Mesothelial cell of epicardium (in vitro differentiated cells): ENCODE measurements at regions not wholly inside any gene's neighbourhood (a gene's known extent, or its start where the extent isn't known, plus 50 kb on each side); places are given as distances from the start of the nearest gene placed in this dataset.

Experiments used
- DNase-seq, 2 experiments: peaks; one replicate each; pipeline ENCODE4 v3.0.0; 2021; ENCODE audit warnings: low spot score in 2 of 2; ENCODE audit not compliant: unreplicated experiment in 2 of 2
- H3K27ac Mint-ChIP-seq: 2 replicates; pipeline ENCODE4 v1.8.0; 2021; ENCODE audit warnings: mixed read lengths
- H3K27me3 Mint-ChIP-seq: 2 replicates; pipeline ENCODE4 v1.8.0; 2021; ENCODE audit warnings: low read depth, mixed read lengths
- H3K36me3 Mint-ChIP-seq: 2 replicates; pipeline ENCODE4 v1.8.0; 2021; ENCODE audit warnings: mixed read lengths
- H3K4me1 Mint-ChIP-seq: 2 replicates; pipeline ENCODE4 v1.8.0; 2021; ENCODE audit warnings: mixed read lengths
- H3K4me3 Mint-ChIP-seq: 2 replicates; pipeline ENCODE4 v1.8.0; 2021; ENCODE audit warnings: mild to moderate bottlenecking, moderate library complexity, mixed read lengths
- H3K9me3 Mint-ChIP-seq: 2 replicates; pipeline ENCODE4 v1.8.0; 2021; ENCODE audit warnings: mixed read lengths
- CTCF ChIP-seq: fragments of 200-600 bp; sonication (generic); IDR thresholded peaks from one replicate; pipeline ENCODE4 v1.5.0; 2021; ENCODE audit warnings: antibody characterized with exemption; ENCODE audit not compliant: unreplicated experiment

DNA sequence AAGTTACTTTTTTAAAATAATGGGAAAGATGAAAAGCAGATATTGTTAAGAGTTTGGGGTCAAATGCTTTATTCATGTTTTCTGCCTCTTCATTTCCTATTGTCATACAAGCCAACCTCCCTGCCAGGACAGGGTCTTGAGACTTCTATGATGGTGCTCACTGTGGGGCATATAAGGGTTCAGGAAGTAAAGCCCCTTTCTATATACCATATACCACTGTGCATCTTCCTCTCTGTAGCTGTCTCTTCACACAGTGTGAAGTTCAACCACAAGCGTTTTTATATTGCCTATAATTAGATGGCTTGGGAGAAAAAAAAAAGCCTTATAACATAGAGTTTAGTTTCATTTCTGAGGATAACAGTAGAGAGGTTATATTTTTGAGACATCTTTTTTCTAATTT, 389.8 kb upstream of the SORCS1 start:
- Mint-ChIP-seq H3K27ac (no peak overlapping the region), H3K4me3 (no peak overlapping the region), H3K27me3 (peaks cover under 1% of the 10 kb centered on the region), H3K36me3 (no peaks in the 10 kb centered on the region), H3K4me1 (no peaks in the 10 kb centered on the region), H3K9me3 (peaks cover 9% of the 10 kb centered on the region)
- DNase-seq, result no peak
- TF ChIP-seq CTCF, result no peak

- Mint-ChIP-seq H3K9me3 (peaks cover 11% of the 10 kb centered on the region), H3K4me1 (no peaks in the 10 kb centered on the region), H3K27ac (no peak overlapping the region), H3K4me3 (no peak overlapping the region), H3K36me3 (no peaks in the 10 kb centered on the region), H3K27me3 (peaks cover 4% of the 10 kb centered on the region)
- TF ChIP-seq CTCF, result no peak
- DNase-seq, result no peak
These were observed 389.0 kb upstream of the SORCS1 start for GRCh38 chr10:107553470-107553869.

DNA sequence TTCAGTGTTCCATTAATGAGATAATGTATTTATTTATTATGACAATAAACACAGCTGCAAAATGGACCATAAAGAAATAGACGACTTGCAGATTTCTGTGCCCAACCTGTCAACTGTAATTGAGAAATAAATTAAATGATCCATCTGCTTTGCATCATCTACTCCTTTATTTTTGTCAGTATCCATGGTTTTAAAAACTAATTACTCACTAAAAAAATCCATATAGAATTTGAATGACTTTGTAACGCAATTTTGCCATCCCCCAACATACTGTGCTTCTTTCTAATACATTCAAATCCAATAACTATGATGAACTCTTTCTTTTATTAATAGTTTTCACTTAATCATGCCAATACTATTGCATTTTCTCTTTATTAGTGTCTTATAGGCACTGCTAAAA, 388.5 kb upstream of the SORCS1 start:
- no peaks in the 10 kb centered on the region for H3K4me1 Mint-ChIP-seq
- H3K9me3 Mint-ChIP-seq, result peaks cover 11% of the 10 kb centered on the region
- H3K27ac Mint-ChIP-seq, result no peak overlapping the region
- no peak overlapping the region for H3K4me3 Mint-ChIP-seq
- H3K27me3 Mint-ChIP-seq, result peaks cover 7% of the 10 kb centered on the region
- DNase-seq, result no peak
- no peaks in the 10 kb centered on the region for H3K36me3 Mint-ChIP-seq
- no peak for TF ChIP-seq CTCF

GRCh38 chr10:107548301-107548700, 383.8 kb upstream of the SORCS1 start:
- no peaks in the 10 kb centered on the region for H3K4me1 Mint-ChIP-seq
- no peak overlapping the region for H3K4me3 Mint-ChIP-seq

DNA sequence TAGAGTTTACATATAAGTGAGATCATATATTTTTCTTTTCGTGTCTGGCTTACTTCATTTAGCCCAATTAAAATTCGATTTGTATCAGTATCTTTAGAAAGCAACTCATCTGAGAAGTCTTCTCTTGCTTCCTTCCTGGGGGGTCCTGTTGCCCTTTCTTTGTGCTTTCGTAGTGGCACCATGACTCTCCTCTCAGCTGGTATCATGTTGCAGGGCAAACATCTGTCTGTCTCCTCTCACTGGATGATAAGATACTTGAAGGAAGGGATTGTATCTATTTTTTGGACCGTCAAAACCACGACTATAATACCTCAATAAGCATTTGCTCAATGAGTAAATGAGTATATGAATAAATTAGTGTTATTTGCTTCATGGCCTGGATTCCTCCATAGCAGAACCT, 382.5 kb upstream of the SORCS1 start:
- no peaks in the 10 kb centered on the region for H3K36me3 Mint-ChIP-seq
- no peak for DNase-seq
- no peak for TF ChIP-seq CTCF
- H3K4me3 Mint-ChIP-seq, result no peak overlapping the region
- H3K27ac Mint-ChIP-seq, result no peak overlapping the region
- no peaks in the 10 kb centered on the region for H3K4me1 Mint-ChIP-seq
- peaks cover 11% of the 10 kb centered on the region for H3K9me3 Mint-ChIP-seq
- H3K27me3 Mint-ChIP-seq, result peaks cover 18% of the 10 kb centered on the region

More at GRCh38 chr10:107548301-107548700, 383.8 kb upstream of the SORCS1 start:
- no peak for DNase-seq
- TF ChIP-seq CTCF, result no peak
- H3K9me3 Mint-ChIP-seq, result peaks cover 11% of the 10 kb centered on the region
- no peaks in the 10 kb centered on the region for H3K36me3 Mint-ChIP-seq
- H3K27ac Mint-ChIP-seq, result no peak overlapping the region
- H3K27me3 Mint-ChIP-seq, result peaks cover 12% of the 10 kb centered on the region

DNA sequence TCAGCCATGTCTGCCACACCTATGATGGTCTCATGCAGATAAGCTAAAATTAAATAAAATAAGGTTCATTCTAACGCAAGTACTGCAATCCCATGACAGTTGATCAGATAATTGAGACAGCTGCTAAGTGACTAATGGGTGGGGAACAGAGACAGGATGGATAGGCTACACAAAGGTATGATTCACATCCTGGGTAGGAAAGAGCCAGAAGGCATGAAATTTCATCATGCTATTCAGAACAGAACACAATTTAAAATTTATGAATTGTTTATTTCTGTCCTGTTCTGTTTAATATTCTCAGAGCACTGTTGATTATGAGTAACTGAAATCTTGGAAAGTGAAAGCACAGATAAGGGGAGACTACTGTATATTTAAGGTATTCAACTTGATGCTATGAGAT, 381.8 kb upstream of the SORCS1 start:
- DNase-seq, result no peak
- H3K4me1 Mint-ChIP-seq, result no peaks in the 10 kb centered on the region
- no peak overlapping the region for H3K4me3 Mint-ChIP-seq
- TF ChIP-seq CTCF, result no peak
- H3K27me3 Mint-ChIP-seq, result peaks cover 19% of the 10 kb centered on the region
- peaks cover 11% of the 10 kb centered on the region for H3K9me3 Mint-ChIP-seq
- H3K27ac Mint-ChIP-seq, result no peak overlapping the region
- no peaks in the 10 kb centered on the region for H3K36me3 Mint-ChIP-seq
